Anterior cingulate cortex (tissue), 58 donors: ENCODE measurements at regions not wholly inside any gene's neighbourhood (a gene's known extent, or its start where the extent isn't known, plus 50 kb on each side); places are given as distances from the start of the nearest gene placed in this dataset.
"Not testable (repeated sequence)": the region's sequence is repeated elsewhere in the genome, so short reads cannot be mapped to it uniquely, and the experiment has no call there.

Experiments
- DNase-seq, 58 donors: peaks; one replicate each; lab custom pipeline; 2025; lab: John Stamatoyannopoulos, UW

DNA sequence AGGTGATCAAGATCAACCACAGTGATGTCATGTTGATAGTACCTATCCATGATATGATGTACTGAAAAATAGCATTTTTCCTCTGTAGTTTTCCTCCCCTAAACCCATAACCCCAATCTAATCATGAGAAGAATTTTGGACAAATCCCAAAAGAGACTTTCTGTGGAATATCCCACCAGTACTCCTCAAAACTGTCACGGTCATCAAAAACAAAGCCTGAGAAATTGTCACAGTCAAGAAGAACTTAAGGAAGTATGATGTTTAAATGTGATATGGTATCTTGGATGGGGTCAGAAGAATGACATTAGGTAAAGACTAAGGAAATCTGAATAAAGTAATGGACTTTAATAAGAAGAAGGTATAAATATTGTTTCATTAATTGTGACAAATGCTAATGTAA lies 248.8 kb downstream of the RMST start:
- DNase-seq = no peak

DNA sequence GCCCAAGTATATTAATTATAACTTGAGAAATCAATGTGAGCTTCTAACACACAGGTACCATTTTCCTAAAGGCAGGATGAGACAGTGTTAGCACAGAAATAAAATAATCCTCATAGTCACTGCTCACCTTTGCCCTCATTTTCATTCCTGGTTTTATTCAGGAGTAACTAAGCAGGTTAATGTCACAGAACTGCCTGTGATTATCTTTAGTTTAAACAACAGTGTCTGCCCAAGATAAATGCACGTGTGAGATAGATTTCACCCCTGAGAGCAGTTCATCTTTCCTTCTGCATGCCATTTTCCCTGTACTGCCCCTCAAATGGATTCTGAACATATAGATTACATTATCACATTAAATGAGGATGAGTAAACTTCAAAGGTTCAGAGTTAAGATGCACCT lies 250.7 kb downstream of the RMST start:
- no peak for DNase-seq

DNA sequence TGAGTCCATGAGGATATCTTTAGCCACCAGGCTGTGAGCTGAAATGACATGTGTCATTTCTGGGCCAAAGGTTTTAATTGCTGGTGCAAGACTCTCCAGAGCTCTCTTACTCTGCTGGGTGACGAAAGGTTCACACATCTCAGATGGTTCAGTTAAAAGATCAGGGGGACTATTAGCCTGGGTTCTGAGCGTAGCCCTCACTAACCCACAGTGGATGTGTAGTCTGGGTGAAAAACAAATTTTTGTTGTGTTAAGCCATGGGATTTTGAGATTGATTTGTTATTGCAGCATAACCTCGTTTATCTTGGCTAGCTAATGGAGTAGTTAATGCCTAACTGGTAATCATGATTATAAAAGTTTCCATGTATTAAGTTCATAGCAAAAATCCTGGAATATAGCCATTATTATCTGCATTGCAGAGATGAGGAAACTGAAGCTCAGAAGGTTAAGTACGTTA lies 251.5 kb downstream of the RMST start:
- no peak for DNase-seq

DNA sequence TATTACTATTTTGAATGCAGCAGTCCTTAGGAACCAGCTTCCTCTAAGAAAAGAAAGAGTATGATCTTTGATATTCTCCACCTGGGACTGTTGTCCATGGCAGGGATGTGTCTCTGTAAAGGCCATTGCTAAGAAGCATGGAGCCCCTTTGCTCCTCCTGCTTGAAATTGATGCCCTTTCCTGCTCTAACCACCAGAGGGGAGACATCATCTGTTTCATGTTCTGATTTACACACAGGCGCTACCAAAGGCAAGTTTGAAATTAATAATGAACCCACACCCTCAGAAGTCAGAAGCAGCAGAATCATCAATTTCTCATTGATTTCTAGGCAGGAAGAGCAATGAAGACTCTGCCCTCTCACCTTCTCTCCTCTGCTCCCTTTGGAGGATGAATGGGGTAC lies 253.8 kb downstream of the RMST start:
- DNase-seq = no peak

DNA sequence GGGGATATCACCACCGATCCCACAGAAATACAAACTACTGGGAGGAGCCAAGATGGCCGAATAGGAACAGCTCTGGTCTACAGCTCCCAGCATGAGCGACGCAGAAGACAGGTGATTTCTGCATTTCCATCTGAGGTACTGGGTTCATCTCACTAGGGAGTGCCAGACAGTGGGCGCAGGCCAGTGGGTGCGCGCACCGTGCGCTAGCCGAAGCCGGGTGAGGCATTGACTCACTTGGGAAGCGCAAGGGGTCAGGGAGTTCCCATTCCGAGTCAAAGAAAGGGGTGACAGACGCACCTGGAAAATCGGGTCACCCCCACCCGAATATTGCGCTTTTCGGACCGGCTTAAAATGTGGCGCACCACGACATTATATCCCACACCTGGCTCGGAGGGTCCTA lies 261.2 kb downstream of the RMST start:
- DNase-seq = not testable (repeated sequence)

DNA sequence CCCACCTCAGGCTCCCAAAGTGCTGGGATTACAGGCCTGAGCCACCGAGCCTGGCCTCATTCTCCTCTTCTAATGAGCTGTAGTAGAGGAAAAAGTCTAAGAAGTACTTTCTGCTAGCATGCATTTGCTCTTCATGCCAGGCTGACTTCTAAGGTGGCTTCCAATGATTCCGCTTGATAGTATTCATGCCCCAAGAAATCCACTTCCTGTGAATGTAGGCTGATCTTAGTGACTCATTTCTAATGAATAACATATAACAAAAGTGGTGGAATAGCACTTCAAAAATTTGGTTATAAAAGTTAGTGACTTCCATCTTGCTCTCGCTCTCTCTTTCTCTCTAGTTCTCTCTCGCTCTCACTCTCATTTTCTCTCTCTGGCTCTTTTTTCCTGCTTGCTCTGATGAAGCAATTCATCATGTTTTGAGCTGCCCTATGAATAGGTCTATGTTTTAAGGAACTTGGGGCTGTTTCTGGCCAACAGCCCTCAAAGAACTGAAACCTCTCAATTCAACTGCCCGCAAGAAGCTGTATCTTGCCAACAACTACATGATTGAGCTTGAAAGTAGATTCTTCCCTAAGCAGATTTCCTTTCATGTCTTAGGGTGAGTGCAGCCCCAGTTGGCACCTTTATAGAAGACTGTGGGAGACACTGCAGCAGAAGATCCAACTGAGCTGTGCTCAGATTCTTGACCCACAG lies 282.9 kb downstream of the RMST start:
- DNase-seq = no peak

DNA sequence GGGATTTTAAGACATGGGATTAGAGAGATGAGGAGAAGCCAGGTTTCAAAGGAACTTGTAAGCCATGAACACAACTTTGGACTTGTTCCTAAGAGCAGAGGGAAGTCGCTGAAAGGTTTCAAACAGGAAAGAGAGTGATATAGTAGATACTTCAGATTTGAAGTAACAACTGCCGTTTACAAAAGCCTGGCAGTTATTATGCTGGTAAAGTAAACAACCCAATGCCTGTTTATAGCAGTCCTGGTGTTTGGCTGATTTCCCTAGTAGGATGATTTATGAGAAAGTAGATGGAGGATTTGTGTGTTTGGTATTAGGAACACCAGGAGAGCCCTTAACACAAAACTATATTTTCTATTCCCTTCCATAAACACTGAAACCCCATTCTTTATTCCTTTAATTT lies 285.7 kb downstream of the RMST start:
- no peak for DNase-seq

DNA sequence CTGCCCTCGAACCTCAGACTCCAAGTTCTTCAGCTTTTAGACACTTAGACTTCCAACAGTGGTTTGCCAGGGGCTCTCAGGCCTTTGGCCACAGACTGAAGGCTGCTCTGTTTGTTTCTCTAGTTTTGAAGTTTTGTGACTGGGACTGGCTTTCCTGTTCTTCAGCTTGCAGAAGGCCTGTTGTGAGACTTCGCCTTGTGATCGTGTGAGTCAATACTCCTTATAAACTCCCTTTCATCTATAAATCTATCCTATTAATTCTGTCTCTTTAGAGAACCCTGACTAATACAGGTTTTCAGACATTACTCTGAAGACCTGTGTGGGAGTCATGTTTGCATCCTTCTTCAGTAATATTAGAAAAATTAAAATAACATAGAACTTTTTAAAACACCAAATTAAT lies 289.1 kb downstream of the RMST start:
- no peak for DNase-seq

DNA sequence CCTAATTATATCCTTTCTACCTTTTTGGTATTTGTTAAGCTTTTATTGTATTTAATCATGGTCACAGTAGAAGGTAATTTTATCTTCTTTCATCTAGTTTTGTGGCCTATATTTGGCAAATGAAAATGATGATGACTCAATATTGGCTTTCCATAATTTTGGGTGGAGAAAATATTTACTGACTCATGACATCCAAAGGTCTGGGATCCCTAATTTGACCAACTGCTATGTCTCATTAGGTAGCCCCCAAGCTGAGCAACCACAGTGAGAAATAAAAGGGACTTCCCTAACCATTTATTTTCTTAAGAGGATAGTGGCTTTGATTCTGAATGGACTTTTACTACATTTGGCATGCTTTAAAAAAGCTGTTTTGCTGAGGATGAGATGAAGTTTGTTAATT lies 289.5 kb downstream of the RMST start:
- DNase-seq = no peak

DNA sequence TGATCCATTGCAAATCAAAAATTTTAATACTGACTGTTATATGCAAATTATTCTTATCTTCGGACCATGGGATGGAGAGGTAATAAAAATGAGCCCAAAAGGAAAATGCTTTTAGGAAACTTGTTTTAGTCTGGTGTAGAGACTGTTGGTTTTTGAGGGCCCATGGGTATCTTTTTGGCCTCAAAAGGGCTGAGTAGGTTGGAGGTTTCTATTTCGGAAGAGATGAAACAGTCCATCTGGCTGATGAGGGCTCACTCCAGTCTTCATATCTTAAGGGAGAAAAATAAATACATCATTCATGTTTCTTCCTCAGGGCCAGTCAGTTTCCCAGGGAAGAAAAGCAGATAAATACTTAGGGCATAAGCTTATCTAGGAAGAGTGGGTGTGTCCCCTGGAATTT lies 290.7 kb downstream of the RMST start:
- no peak for DNase-seq

DNA sequence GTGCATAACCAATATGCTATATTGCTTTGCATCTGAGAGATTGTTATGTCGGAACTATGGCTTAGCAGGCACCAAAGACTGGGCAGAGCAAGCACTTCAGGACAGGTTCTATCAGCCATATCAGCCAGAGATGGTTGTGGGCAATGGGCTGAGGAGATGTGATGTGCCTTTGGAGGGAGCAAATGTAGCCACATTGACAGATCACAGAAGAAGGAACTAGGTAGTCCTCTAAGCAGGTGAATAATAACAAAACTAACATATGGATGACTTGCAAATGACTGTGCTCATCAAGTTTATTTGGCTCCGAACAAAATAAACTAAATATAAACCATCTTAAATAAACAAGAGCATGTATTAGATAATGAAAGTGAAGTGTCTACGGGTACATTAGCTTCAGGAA lies 291.7 kb downstream of the RMST start:
- no peak for DNase-seq

DNA sequence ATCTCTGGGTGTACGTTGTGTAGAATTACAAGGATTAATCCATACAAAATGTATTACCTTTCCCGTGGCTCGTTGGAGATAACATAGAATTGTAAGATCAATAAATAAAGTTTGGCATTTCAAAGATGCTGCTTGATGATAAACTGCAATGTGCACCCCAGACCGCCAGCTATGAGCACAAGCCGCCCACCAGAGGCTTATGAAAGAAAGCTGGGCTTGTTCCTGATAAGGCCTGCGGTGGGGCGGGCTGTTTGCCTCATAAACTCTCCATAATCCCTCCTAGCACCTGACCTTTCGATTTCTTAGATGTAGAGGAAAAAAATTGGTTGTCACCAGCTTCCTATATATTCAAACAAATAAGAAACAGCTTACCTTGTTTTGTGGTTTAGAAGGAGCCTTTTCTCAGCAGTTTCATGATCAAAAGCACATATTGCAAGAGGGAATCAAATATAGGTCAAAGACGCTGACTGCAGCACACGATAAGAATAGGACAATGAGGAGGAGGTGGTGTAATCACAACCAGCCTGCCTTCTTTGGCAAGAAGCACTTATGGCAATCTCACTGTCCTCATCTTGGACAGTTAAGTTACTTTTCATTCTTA lies 293.6 kb downstream of the RMST start:
- peak in 9 of 58 donors; percentile 1 to 46 (median 9) for DNase-seq

DNA sequence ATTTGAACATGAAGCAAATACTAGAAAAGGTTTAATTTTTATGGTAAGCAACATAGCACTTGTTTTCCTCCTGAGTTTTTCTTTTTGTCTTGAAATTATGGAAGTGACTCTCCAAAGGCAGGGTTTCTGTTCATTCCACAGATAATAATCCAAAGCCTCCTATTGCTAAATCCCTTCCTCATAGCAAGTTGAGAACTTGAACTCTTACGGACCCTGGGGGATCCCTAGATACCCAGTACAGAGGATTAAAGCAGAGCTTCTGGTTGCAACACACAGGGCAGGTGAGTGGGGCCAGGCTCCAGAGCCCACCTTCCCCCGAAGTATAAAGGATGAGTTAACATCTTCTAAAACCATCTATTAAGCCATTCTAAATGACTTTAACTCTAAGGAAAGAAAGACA lies 294.1 kb downstream of the RMST start:
- DNase-seq = no peak

DNA sequence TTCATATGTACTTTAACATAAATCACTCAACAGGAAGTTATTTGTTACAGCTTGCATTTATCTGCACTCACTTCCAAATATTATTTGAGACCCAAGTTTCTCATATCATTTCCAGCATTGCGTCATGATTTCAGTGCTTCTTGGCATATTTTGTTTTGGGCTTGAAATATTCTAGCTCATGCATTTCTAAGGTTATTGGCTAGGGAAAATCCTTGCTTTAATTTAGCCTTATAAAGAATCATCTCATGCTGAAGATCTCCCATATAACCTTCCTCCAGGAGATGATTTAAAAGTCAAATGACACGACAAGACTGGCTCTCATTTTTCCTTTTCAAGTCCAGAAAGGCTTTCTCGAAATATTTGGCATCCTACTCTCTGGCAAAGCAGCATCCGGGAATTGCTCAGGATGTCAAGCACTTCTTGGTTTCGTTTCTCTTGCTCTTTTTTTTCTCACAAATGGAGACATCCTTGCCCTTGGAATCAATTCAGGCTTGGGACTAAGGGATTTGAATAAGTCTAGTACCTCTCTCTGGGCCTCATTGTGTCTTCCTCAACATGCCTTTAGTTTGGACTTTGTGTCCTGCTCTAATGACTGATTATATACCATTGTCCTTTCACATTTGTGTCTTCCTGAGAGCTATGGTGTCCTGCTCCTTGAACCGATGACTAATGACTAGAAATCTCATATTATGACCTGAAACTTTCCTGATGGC lies 295.0 kb downstream of the RMST start:
- DNase-seq = no peak

DNA sequence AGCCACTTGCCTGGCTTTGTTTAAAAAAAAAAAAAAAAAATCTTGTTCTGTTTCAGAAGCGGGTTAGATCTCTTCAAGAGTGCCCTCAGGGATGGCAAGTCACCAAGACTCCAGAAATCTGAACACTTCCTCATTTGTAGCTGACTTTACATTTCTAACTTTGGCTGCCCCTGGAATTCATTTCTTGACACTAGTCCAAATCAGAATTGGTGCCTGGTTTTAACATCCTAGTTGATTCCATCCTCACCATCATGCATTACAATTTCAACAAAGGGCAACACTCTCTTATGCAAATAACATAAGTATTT lies 295.5 kb downstream of the RMST start:
- no peak for DNase-seq

DNA sequence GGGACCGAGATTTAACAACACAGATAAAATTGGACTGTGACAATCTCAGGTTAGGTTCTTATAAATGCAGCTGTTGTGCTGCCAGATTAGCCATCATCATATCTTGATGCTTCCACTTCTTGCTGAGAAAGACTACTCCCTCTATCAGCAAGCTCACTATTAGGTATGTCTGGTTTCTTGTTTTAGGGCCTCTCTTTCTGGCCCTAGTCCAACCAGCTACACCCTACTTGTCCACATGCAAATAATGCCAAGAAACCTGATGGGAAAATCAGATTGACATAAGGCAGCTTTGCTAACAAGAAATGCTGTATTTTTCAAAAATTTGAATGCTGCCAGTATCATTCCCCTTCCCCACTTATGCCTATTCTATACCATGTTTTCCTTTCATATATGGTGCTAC lies 296.0 kb downstream of the RMST start:
- no peak for DNase-seq

DNA sequence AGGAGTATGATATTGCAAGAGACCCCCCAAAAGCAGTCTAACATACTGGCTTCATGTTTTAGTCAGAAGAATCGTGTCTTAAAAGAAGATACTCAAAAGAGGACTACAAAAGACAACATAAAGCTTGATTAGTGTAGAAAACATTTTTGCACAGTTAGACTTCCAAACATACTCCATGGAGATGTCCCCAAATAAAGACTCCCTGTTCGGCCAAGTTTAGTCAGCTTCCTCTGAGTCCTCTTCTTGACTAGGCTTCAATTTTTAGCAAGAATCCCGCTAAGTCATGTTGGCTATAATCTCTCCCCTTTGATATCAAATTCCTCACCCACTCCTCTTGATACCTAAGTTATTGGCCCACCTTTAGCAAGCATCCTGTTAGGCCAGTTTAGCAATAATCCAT lies 298.0 kb downstream of the RMST start:
- DNase-seq = no peak

DNA sequence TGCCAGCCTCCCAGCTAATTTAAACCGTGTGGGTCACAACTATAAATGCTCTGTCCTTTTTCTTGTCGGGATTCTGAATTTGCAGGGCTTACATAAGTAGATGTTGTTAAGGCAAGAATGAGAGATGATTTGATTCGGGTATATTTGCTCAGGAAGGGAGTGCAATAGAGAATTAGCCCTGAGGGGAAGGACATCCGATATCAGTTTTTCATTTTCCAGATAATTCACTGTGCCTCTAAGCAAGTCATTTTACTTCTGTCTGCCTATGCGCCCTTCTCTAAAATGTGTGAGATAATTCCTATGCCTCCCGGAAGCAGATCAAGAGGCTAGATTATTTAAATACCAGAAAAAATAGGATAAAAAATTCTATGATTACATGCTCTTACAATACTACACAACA lies 300.5 kb downstream of the RMST start:
- DNase-seq = peak in 4 of 58 donors; percentile 2 to 22 (median 6)

DNA sequence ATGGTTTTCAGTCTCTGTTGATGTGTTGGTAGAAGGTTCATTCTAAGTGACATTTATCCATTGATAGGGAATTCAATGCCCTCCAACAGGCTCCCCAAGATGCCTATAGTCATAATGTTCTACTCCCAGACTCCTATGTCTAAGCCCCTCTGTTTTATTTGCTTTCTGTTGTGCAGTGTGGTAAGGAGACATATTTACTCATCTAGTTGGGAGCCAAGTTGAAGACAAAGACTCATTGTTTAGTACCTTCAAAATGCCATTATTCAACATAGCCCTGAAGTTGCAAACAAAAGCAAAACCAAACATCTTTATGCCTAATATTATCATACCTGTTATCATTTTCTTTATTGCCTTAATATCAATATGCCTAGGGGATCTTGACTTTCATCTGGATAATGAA lies 302.1 kb downstream of the RMST start:
- DNase-seq = no peak

DNA sequence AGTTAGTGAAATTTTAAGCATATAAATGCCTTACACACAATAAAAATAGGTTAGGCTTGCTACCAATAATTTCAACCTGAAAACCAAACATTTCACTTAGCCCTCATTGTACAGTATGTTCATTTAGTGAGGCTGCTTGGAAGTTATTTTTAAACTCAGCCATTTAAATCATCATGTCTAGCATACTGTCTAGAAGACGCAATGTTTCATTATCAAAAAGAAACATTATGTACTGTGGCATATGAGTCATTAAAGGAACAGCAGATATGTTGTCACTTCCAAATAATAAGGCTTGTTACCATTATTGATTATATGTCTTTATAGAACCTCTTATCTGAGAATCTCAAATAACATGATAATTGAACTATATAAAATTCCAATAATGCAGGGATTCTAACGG lies 304.7 kb downstream of the RMST start:
- DNase-seq = no peak

DNA sequence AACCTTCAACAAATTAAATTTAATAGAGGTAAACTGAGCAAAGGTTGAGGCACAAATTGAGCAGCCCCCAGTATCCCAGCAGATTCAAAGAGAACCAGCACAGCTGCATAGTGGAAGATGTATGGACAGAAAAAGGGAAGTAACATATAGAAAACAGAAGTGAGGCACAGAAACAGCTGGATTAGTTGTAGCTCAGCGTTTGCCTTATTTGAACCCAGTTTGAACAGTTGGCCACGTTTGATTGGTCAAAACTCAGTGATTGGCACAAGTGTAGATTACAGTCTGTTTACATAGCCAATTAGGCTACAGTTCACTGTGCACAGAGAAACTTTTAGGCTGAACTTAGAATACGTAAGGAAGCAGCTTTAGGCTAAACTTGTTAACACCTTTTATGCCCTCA lies 315.5 kb downstream of the RMST start:
- DNase-seq = no peak

DNA sequence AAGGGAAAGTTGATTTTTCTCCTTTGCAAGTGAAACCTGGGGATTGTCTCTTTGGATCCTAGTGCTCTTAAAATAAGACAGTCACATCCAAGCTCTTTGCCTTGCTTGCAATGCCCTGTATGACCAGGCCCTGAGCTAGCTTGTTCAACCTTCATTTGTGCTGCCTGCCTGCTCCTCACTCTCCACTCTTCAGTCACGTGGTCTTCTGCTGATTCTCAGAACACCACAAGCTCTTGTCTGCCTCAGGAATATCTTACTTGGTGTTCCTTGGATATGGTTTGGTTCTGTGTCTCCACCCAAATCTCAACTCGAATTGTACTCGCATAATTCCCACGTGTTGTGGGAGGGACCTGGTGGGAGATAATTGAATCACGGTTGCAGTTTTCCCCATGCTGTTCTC lies 318.7 kb downstream of the RMST start:
- DNase-seq = no peak
